ENCODE measurements at regions not wholly inside any gene's neighbourhood (a gene's known extent, or its start where the extent isn't known, plus 50 kb on each side); places are given as distances from the start of the nearest gene placed in this dataset.
A peak's percentile ranks its signal among the peaks of the same experiment; 100 is the strongest.

DNA sequence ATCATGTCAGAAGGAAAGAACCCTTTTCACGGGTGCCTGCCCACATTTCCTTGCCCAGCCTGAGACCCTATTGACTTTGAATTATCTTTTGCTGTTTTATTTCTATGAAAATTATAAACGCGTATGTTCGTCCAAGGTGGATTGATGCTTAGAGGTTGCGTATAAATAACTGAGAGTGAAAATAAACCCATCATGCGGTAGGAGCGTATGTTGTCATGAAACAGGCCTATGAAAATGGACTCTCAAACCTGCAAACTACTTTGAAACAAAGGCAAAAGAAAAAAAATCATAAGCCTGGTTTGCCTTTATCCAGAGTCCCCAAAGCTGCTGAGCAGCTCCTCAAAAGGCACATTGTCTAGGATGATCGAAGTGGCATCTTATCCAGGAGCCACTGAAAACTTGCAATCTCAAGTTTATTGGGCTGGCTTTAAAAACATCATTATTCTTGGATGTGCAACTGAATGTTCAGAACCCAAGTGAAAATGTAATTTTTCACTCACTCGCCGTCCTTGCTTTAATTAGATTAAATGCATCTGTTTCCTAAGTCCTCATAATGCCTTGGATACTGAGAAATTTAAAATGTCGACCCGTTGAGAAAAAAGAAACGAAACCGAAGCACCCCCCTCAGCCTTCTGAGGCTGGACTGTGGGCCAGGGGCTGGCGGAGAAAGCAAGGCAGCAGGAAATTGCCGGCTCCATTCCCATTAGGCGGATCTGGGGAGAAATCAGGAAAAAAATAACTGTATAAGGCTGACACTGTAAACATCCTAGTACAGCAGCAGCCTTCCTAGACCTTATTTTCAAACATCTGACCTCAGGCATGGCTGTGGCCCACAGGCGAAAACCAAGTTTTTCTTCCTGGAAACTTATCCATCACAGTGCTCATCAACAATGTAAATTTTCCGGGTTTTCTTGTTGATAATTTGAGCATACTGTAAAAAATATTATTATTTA, 82.9 kb upstream of the PPARA start:
- FAIRE-seq, result peak; percentile 85

DNA sequence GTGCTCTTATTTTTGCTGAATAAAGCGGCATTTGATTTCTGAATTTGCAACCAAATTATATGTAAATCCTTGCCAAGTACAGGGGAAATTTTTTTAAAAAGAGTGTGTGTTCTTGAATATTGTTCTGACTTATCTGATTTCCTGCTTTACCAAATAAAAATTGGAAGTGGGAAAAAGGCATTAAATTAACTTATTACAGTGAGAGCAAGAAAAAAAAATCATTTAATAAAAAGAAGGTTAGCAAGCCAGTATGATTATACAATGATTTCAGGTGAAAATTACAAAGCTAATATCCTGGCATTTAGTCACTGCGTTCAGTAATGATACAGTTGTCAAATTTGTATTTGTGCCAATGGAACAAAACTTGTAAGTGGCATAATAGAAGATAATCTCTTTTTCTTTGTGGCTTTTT, 82.1 kb upstream of the PPARA start:
- peak; percentile 88 for FAIRE-seq

DNA sequence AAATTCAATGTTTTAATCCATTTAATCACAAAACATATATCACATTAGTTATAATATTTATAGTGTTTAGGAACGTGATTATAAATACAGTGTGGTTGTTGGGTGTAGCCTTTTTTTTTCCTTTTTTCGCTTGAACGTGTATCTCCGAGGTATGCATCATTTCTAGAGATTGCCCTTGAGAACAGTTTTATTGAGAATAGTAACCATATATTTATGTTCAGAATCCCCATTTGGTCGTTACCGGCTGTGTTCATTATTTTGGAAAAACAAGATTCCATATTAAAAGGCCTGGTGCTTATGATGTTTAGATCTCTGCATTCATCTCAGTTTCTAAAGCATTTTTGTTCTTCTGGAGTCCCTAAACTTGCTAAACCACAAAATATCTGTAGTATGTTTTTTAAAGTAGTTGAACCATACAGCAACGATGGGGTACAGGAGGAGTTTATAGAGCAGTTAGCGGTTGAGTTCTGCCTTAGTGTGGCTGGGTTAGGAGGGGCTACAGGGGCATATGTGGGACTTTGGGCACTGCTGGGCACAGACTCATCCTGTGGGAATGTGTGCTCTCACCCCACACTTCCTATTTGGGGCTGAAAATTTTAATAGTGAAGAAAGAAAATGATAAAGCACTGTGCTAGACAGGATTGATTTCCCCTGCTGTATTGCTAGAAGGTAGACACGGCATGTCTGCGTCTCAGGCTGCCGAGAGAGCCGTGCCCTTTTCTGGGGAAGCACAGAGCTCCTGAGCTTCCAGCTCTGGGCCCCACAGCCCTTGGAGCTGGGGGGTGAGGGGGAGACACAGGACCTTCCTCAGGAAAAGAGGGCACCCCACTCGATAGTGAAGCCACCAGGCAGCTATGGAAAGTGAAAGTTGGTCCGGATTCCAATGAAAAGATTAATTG, 81.5 kb upstream of the PPARA start:
- FAIRE-seq, result no peak

DNA sequence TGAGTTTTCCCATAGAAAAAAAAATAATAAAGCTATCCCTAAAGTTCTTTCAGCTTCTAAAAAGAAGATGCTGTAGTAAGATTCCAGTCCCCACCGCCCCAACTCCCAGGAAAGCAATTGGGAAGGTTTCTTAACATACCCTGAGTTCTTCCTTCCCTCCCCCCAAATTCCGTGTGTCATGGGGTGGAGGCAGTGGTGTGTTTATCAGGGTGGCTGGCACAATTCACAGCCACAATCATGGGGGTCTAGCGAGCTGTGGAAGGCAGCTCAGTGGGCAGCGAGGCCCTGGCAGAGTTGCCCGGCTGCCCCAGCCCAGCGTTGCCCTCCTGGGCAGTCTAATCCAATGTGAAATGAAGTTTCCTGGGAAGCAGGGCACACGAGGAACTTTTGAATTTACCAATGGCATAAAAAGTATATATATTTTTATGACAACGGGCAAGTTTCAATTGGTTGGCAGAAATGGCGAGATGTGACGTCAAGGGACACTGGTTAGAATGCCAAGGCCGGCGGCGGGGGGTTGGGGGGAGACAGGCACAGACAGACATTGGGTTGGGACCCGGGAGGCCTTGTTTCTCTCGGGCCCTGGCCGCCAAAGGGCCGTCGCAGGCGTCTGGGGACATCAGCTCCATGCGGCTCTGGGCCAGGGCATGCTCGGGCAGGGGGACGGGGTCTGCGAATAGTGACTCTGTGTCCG, 80.7 kb upstream of the PPARA start:
- peak; percentile 93 for FAIRE-seq

DNA sequence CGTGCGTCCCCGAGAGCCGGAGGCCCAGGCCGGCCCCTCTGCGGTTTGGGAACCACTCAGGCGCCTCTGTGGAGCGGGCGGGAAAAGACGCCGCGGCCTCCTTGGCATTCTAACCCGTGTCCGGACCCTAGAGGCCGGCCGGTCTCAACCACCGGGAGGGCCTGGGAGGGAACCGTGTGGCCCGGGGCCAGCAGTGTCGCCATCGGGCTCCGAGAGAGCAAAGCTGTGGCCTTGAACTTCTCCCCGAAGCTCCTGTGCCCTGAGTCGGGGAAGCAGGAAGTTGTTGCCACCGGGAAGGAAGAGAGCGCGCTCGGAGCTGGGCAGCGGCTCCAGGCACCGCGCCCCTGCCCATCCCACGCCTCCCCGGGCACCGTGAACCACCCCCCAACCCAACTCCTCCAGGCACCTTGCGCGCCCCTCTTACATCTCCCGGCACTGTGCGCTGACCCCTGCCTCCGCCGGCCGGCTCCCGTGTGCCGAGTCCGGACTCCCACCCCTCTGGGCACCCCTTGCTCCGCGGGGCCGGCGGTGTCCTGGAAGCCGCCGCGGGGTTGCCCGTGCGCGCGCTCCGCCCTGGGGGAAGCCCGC, 80.0 kb upstream of the PPARA start:
- no peak for FAIRE-seq

DNA sequence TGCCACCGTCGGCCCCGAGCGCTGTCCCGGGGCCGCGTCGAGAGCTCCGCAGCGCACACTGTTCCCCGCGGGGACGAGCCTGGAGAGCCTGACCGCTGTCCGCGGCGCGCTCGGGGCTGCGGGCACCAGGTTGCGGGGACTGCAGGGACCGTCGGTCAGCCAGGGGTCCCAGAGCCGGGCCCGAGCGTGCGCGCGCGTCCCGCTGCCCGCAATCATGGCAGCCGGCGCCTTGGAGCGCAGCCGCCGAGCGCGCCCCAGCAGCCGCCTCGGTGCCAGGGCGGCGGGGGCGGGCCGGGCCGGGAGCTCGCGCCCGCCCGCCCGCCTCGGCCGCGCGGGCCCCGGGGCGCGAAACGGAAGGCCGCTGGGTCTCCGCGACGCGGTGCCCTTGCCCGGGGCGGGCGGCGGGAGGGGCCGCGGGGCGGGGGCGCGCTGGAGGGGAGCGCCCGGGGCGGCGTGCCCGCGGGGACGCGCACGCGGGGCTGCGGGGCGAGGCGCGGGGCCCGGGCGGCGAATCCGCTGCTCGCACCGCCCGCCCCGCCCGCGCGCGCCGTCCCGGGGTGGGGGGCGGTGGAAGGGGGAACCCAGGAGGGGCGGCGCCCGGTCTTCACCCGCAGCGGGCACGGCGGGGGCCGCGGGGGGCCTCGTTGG, 79.4 kb upstream of the PPARA start:
- no peak for FAIRE-seq

DNA sequence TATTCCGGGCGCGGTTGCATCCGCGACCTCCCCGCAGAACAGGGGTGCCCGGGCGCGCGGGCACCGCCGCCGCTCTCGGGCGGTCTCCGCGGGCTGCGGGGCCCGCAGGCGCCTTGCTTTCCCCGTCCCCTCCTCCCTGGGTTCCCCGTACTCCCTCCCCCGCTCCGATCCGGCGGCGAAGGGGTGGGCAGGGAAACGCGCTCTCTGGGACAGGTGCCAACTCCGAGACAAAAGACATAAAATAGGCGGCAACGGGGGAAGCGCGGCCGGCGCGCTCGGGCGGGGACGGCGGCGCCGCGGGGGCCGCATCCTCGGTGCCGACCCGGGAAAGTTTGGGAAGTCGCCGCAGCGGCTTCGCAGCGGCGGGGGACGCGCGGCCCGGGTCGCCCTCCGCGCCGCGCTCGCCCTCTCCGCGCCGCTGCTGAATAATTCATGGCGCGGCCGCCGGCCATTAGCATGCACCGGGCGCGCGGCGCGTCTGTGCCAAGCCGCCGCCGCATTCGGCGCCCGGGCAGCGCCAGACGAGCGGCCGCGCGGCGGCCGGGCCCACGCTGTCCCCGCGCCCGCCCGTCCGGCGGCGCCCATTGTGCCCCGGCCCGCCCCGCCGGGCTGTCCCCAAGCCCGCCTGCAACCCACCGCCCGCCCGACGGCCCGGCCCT, 78.7 kb upstream of the PPARA start:
- FAIRE-seq, result no peak

DNA sequence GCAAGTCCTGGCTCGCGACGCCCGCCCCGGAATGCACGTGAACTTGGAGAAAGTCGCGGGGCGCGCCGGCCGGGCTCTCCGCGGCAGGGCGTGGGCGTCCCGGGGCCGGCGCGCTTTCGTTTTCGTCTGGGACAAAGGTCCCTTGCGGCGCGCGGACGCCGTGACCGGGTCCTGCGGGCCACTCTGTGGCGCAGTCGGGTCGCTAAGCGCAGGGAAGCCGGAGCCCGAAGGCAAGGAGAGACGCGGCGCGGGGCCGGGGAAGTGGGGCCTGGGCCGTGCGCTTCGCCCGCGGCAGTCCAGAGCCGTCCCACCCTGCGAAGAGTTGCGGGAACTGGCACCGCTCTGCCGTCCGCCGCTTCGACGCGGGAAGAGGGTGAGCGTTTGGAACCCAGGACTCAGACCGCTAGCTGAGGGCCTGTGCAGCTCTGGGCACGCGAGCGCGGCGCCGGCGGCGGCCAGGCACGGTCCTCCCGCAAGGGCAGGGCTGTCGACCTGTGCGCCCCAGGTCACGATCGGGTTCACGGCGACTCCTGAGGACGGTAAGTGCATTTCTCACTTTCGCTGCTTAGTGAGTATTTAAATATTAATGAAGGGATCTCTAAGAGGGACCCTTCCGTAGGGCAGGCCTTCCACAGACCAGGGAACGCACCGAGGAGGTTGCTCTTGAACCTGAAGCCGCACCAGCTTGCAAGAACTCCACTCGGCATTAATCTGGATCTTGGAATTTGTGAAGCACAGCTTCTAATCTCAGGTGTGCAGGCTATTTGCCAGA, 78.0 kb upstream of the PPARA start:
- FAIRE-seq, result peak; percentile 56

DNA sequence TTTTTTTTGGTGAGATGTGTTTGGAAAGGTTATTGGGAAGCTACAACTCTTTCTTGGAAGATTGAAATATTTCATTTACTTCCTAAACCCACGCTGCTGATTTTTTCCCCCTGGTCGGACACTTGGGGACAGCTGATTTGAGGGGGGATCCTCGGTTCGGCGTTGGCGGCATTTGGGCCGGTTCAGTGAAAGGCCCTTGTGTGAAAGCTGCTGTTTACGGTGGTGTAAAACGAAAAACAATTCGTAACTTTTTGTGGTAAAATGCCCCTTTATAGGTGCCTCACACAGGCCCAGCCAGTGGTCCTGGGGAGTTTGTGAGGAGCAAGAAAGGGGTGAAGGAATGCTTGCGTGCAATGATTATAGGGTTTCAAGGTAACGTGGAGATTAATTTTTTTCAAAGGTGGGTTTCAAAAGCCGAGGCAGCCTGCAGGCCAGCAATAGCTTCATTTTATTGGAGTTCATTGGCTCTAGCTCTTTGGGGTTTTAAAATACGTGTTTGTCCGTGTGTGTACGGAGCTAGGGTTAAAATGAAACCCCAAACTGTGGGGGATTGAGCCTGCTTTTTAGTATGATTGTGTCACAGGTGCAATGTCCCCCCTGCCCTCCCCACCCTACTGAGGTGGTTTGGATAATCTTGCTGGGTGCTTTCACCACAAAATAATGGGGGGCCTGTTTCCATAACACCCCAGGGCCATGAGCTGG, 77.2 kb upstream of the PPARA start:
- no peak for FAIRE-seq

DNA sequence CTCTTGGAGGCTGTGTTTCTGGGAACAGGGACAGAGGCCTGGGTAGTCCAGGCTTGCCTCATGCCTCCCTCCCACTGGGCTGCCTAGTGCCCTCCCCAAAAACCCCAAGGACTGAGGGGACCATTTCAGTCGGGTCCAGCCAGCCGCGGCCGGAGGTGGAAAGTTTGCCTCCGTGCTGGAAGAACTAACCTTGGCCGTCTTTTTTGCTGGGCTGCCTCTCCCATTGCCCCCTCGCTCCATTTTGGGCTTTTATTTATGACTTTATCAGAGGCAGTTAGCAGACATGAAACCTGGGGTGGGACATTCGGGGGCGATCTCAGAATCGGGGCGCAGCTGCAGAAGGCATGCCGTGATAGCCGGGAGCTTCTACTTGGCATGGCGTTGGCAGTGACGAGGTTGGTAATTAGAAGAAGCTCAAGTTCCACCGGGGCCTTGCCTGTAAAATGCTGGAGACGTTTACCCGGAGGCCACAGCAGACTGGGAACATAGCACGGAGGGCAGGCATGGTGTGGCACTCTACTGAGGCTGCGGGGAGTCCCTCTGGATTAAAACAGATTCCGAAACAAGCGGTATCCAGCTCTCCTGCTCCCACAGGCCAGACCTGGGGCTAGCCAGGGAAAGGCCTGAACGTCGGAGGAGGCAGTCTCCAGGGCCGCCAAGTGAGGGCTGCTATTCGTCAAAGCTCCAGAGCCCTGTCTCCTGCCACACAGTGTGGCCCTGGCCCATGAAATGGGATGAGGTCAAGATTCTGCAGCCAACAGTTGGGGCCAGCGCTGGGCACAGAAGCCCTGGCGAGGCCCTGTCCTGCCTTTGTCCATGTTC, 76.4 kb upstream of the PPARA start:
- FAIRE-seq, result no peak

DNA sequence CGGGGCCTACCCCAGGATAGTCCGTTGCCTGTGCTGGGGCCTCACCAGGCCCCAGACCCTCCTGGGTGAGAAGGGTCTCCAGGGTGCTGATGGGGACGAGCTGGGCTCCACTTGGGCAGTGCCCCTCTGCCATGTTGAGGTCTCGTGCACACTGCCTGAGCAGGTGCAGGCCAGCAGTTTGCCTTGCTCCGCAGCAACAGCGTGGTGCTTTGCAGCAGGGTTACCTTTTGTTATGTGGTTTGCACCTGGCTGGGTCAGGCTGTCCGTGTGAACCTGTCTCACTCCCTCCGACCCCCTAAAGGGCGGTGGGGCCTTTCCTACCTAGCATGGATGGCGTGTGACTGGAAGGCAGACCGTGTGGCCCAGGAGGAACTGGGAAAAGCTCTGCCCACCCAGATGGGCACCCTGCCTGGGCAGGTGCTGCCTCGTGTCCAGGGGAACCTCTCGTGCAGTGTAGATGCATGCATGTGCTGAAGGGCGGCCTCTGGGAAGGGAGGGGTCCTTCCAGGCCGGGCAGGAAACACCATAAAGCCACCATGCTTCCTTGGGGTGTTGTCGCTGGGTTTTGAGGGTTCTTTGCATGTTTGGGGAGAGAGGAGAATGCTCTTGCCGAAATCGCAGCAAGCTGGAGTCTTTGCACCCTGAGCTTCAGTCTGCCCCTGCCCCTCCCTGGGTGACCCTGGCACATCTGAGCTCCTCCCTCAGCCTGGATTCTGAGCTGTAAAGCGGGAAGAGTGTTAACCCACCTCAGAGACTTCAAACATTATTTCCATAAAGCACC, 75.4 kb upstream of the PPARA start:
- FAIRE-seq, result no peak

DNA sequence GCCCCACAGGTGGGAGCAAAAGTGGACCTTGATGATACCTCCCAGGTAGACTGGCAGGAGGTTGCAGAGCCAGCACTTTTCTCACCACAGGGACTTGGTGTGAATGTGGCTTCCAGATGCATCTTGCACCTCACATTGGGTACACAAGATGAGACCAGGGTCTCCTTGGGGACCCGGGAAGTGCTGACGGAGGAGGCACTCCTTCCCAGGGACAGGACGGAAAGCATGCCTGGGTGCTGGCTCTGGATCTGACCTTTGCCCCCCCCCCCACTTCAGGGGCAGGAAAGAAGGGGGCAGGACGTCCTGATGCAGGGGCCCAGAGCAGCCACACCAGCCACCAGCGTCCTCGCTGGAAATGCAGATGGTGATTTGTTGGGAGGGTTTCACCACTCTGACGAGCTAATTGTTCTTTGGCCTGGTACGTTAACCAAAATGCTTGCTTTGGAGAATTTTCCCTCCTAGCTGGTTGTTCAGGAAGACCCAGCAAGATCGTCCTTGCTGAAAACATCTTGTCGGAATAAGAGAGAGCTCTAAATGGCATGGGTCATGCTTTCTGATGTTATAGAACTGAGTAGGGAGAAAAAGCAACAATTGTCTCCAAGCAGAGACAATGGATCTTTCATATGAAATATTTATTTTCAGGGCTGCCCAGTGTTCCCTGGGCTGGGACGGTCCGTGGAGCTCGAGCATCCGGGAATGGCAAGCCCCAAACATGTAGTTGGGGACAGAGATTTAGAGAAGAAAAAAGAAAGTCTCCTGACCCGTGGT, 74.4 kb upstream of the PPARA start:
- no peak for FAIRE-seq

DNA sequence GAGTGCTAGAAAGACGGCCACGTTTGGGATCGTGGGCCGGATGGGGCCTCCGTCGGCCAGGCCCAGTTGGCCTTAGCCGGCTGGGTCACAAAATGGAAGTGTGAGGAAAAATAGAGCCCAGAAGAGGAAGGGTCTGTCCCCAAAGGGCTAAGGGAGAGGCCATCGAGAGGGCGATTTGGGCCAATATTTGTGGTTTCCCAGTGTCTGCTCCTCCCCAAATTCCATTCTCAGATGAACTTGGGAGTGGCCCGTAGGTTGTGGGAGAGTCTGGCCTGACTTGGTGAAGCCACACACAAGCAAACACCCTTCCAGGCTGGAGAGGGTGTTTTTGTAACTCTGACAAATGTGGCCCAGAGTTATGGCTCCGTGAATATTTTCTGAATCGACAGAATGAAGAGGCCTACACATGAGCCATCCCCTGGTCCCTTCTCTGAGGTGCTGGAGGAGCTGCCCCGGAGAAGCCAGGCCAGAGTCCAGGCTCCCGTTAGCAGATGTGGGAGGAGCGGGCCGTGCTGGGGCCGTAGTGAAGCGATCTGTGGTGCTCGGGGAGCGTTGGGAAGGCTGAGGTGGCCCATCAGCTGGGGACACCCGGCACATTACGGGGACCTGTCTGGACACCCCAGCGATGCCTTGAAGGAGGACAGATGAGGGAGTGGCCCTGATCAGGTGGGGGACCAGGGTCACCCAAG, 73.5 kb upstream of the PPARA start:
- FAIRE-seq, result peak; percentile 34

DNA sequence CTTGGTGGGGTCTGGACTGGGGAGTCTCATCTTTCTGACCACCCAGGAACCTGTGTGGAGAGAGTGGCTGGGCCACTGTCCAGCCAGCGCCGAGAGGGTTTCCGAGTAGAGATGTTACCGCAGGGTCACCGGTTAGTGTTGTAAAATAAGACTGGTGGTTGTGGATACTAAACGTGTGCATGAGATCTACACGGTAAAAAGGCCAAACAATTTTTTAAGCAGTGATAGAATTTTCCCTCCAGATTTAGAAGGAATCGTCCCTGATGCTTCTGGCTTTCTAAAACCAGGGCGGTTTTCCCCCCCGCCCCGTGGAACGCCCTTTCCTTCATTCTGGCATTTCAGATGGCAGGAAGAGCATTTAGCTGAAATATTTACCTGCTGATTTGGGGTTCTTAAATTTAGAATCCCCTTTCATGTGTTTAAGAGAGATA, 72.6 kb upstream of the PPARA start:
- FAIRE-seq, result no peak

DNA sequence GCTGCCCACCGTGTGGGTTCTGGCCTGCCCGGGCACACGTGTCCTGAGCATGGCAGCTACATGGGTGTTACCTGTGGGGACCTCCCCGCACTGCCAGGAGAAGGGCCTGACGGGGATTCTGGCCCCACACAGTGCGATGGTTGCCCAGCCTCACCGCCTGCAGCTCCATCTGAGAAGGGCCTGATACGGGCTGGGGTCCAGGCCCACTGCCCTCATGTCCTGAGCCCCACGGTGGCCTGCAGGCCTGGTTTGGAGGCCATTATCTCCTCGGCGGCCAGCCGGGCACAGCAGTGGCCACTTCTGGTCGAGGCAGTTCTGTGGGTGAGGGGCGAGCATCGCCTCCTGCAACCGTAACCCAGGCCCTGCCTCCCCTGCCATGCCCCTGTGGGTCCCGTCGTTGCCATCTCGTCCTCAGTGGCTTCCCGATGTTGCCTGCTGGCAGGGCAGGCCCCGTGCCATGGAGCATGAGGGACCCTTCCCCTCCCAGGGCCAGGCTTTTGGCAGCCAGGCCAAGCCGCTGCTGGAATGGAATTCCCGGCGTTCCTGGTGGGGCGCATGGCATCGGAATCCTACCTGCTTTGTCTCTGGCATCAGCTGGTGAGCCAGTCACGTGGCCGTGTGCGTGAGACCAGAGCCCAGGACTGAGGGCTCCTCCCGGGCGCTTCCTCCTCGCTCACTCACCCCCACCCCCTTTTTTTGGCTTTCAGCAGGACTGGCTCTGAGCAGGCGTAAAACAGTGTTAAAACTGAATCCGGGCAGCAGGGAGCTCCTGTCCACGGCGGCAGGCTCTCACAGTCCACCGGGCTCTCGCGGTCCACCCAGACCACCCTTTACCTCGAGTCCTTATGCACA, 71.9 kb upstream of the PPARA start:
- FAIRE-seq, result no peak
